NT2/D1 (cell line): ENCODE measurements at regions not wholly inside any gene's neighbourhood (a gene's known extent, or its start where the extent isn't known, plus 50 kb on each side); places are given as distances from the start of the nearest gene placed in this dataset.

Experiments
- YY1 ChIP-seq: IDR thresholded peaks from 2 replicates; pipeline ENCODE4 v1.6.1; 2011; ENCODE audit not compliant: insufficient read length, insufficient read depth
- ZNF274 ChIP-seq: IDR thresholded peaks from 2 replicates; pipeline ENCODE4 v1.6.1; 2011; ENCODE audit warnings: mild to moderate bottlenecking, low read depth, low read length

DNA sequence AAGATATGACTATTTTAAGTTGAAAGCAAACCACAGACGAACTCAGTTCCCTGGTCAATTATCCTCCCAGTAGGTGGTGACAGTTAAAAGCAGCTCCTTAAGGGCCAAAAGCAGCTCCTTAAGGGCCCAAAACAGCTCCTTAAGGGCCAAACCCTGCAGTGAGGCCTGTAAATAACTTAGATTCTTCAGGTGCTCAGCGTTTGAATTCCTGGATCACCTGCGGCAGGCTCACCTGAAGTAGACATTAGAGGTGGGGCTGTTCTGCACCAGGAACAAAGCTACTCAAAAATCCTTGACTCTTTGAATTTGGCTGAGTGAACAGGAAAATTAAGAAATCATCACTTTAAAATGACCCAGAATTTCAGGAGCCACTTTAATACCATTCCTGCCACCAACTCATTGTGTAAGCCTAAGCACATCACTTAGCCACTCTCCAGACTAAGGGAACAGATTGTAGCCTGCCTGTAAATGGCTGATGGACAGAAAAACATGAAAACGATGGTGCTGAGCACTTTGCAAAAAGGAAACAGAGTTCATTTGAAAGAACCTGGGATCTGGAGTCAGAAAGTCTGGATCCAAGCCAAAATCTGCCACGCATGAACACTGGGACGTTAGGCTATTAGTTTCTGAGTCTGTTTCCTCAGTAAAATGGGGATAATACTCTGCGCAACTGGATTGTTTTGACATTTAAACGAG lies 126.9 kb downstream of the LRIG2 start:
- TF ChIP-seq ZNF274 (no peak), YY1 (no peak)
